BJ (cell line): ENCODE measurements at regions not wholly inside any gene's neighbourhood (a gene's known extent, or its start where the extent isn't known, plus 50 kb on each side); places are given as distances from the start of the nearest gene placed in this dataset.

ENCODE experiments used
- CTCF ChIA-PET: fragments of 350-600 bp; formaldehyde crosslinking; extraction: SDS; loops from one replicate; lab custom pipeline; 2021; ENCODE audit warnings: antibody characterized with exemption, inconsistent platforms; lab: Yijun Ruan, JAX
- POLR2A ChIA-PET: fragments of 300-600 bp; sonication (Branson Sonifier 250); formaldehyde crosslinking; extraction: SDS; loops from one replicate; lab custom pipeline; 2021; ENCODE audit warnings: antibody characterized with exemption; lab: Charles Lee
- DNase-seq: peaks from one replicate; pipeline ENCODE4 v3.0.0-alpha.2; 2011; ENCODE audit warnings: low read depth
- H3K27me3 ChIP-seq: 2 replicates; pipeline ENCODE4 v1.6.0; 2011; ENCODE audit warnings: low read length; ENCODE audit not compliant: control insufficient read depth, insufficient read depth
- H3K36me3 ChIP-seq: 2 replicates; pipeline ENCODE4 v1.5.1; 2011; ENCODE audit warnings: low read length; ENCODE audit not compliant: control insufficient read depth, insufficient read depth
- H3K4me3 ChIP-seq: 2 replicates; pipeline ENCODE4 v1.5.1; 2011; ENCODE audit warnings: low read depth, mild to moderate bottlenecking, control low read depth, low read length
- TF ChIP-seq, protein P1 (sequence below): IDR thresholded peaks from 2 replicates; pipeline ENCODE4 v1.5.1; 2011; ENCODE audit warnings: low read depth, mild to moderate bottlenecking, control low read depth, inconsistent platforms, low read length, moderate library complexity; ENCODE audit not compliant: insufficient read depth

DNA sequence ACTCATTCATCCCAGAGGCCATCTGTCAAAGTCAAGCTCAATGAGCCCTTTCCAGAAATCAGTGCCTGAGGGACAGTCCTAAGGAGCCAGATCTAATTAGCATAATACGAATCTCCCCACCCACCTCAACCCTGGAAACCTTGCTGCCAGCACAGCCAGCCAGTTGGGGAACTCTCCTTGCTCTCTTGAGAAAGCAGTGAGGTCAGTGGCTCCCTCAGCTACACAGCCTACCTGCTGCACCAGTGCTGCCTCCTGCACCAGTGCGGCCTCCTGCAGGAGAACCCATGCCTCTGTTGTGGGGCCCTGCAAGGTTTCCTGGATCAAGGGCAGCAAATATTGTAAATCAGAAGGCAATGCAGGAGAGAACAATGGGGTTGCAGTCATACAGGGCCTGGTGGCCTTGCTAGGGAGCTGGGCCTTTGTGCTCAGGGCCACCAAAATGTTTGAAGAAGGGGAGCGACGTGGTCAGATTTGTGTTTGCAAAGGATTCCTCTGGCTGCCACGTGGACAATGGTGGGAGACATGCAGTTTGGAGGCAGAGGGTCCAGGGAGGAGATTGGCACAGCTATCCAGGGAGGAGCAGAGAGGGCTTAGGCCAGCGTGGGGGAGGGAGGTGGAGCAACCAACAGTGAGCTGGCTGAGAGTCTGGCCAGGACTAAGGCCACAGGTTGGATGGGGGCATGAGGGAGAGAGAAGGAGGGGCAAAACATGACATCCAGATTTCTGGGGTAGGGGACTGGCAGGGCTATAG lies 124.3 kb upstream of the MAMLD1 start:
- CTCF ChIA-PET = no interaction called here
- POLR2A ChIA-PET = no interaction called here
- Histone ChIP-seq H3K4me3 (no peak overlapping the region), H3K27me3 (no peaks in the 10 kb centered on the region), H3K36me3 (no peaks in the 10 kb centered on the region)
- no peak for DNase-seq
- TF ChIP-seq, protein P1, sequence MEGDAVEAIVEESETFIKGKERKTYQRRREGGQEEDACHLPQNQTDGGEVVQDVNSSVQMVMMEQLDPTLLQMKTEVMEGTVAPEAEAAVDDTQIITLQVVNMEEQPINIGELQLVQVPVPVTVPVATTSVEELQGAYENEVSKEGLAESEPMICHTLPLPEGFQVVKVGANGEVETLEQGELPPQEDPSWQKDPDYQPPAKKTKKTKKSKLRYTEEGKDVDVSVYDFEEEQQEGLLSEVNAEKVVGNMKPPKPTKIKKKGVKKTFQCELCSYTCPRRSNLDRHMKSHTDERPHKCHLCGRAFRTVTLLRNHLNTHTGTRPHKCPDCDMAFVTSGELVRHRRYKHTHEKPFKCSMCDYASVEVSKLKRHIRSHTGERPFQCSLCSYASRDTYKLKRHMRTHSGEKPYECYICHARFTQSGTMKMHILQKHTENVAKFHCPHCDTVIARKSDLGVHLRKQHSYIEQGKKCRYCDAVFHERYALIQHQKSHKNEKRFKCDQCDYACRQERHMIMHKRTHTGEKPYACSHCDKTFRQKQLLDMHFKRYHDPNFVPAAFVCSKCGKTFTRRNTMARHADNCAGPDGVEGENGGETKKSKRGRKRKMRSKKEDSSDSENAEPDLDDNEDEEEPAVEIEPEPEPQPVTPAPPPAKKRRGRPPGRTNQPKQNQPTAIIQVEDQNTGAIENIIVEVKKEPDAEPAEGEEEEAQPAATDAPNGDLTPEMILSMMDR = no peak

DNA sequence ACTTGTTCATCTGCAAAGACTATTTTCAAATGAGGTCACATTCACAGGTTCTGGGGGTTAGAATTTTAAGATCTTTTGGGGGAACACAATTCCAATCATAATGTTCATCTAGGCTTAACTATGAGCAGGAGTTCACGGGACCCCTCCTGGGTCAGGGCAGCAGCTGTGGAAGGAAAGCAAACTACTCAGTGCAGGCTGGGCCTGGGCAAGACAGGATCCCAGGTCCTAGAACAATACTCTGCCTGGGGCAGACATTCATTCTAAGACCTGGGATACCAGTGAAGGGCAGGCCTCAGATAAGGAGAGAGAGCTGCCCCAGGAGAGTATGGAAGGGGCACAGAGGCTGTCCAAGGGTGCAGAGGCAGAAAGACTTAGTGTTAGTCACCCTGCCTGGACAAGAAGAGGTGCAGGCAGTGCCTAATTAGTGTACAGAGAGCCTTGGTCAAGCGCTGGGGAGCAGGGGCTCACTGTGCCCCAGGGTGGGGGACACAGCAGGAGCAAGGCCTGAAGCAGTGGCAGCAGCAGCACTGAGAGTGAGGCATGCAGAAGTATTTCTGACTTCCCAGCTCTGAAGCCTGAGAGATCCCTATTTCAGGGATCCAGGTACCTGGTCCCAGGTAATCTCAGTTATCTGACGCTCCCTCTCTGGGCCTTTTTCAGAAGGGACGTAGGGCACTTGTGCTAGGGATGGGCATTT lies 123.0 kb upstream of the MAMLD1 start:
- no peak for DNase-seq
- POLR2A ChIA-PET = no interaction called here
- no peaks in the 10 kb centered on the region for H3K27me3 ChIP-seq
- H3K4me3 ChIP-seq = no peak overlapping the region
- CTCF ChIA-PET = no interaction called here
- TF ChIP-seq, protein P1 = no peak
- no peaks in the 10 kb centered on the region for H3K36me3 ChIP-seq

DNA sequence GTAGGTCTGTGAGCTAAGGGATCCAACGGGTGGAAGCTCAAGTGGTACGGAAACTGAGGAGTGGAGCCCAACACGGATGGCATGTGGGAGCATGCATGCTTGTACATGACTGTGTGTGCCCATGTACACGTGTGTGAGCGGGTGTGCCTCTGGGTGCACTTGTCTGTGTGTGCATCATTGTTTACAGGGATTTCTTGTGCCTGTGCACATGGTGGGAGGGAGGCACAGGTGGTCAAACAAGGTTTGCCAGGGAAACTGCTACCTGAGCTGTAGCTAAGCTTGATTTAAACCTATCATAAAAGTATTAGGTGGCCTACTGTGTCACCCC lies 122.5 kb upstream of the MAMLD1 start:
- TF ChIP-seq, protein P1 = no peak
- Histone ChIP-seq H3K27me3 (no peaks in the 10 kb centered on the region), H3K4me3 (no peak overlapping the region), H3K36me3 (no peaks in the 10 kb centered on the region)
- DNase-seq = no peak
- CTCF ChIA-PET = interaction anchor here (0.6 kb wide), 1 partner anchor 22 kb away, joined by 4 read pairs; no protein-coding TSS in a partner anchor
- POLR2A ChIA-PET = no interaction called here

DNA sequence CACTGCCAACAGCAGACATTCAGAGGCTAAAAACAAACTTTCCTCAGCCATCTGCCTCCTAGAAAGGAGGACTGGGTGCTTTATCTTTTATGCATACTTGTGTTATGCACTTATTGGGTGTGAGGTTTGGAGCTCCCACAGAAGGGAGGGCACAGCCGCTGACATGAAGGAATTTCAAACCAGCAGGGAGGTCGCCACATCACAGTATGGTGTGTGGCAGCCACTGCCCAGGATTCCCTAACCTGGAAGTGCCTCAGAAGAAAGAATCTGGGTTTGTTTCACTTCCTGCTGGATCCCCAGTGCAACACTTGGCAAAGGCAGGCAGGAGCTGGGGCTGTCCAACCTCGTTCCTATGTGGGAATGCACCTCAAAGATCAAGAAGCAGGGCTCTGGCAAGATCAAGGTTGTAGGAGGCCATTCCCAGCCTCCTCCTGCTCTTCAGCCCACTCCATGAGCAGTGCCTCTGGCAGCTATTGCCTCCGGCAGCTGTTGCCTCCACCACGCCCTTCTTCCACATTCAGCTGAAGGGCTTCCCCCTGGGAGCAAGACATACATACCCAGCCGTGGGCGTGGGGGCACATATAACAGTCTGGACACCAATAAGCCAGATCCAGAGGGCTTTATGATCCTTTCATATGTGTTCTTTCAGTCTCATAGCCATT lies 109.0 kb upstream of the MAMLD1 start:
- no peak for DNase-seq
- POLR2A ChIA-PET = interaction anchor here (0.6 kb wide), 1 partner anchor 659 kb away, joined by 3 read pairs; no protein-coding TSS in a partner anchor
- H3K27me3 ChIP-seq = no peaks in the 10 kb centered on the region
- CTCF ChIA-PET = no interaction called here
- no peak overlapping the region for H3K4me3 ChIP-seq
- TF ChIP-seq, protein P1 = no peak
- H3K36me3 ChIP-seq = no peaks in the 10 kb centered on the region

DNA sequence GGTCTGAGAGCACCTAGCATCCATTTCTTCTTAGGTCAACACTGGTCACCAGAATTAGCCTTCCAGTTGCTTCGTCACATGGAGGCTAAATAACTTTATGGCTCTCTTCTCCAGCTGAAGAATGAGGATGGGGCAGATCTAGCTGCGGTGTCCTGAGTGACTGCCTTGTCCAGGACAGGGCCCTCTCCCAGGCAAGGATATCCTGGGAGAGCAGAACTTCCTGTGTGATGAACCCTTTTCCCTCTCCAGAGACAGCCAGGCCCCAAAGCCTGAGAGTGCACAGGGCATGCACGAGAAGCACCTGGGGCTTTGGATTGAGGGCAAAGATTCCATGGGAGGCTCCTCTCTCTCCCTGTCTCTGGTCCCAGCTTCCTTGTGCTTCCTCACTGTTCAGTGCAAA lies 108.2 kb upstream of the MAMLD1 start:
- DNase-seq = no peak
- ChIA-PET CTCF (no interaction called here), POLR2A (no interaction called here)
- H3K4me3 ChIP-seq = no peak overlapping the region
- TF ChIP-seq, protein P1 = no peak
- no peaks in the 10 kb centered on the region for H3K36me3 ChIP-seq
- H3K27me3 ChIP-seq = no peaks in the 10 kb centered on the region
